ENCODE measurements at regions not wholly inside any gene's neighbourhood (a gene's known extent, or its start where the extent isn't known, plus 50 kb on each side); places are given as distances from the start of the nearest gene placed in this dataset.

DNA sequence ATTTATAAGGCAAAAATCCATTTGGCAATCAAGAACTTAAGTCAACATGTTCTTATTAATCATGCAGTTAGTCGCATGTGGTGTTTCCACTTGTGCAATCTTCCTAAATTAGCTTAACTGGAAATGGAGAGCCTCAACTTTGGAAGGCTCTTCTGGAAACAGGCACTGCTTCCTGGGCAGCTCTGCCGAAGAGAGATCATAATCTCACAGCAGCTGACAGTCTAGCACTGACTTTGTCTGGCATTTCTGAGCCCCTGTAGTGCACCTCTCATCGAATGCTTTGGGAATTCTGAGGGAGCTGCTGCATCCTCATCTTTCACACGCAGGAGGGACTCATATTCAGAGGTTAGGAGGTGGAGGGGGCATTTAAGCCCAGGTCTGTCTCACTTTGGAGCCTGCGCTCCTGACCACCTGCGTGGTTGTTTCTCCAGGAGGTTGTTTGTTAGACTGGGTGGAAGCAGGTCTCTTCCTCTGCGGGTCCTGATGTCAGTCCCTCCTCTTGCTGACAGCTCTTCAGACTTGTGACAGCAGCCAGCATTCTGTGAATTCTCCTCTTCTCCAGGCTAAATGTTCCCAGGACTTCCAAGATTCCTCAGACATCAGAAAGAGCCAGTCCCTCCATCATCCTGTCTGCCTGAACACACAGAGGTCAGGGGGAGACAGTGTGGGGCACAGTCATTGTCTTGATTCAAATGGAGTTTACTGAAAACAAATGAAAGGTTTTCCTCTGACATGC lies 100.4 kb upstream of the GJB6 start:
- TF ChIP-seq FOXM1 (IDR thresholded peaks at IDR 0.05; ENCODE audit: borderline replicate concordance), result no peak
- TF ChIP-seq LEF1 (IDR thresholded peaks at IDR 0.05; ENCODE audit: borderline replicate concordance), result no peak
- no peak for TF ChIP-seq BHLHE40 (IDR thresholded peaks at IDR 0.05; ENCODE audit: borderline replicate concordance)
- no peak for TF ChIP-seq ELF4 (IDR thresholded peaks at IDR 0.05)
- no peak for TF ChIP-seq TARDBP (IDR thresholded peaks at IDR 0.05)
- no peak for TF ChIP-seq FOXA1 (IDR thresholded peaks at IDR 0.05)
- no peak for TF ChIP-seq SP1 (IDR thresholded peaks at IDR 0.05)
- no peak for TF ChIP-seq FOXK2 (IDR thresholded peaks at IDR 0.05)
- TF ChIP-seq, protein P1, sequence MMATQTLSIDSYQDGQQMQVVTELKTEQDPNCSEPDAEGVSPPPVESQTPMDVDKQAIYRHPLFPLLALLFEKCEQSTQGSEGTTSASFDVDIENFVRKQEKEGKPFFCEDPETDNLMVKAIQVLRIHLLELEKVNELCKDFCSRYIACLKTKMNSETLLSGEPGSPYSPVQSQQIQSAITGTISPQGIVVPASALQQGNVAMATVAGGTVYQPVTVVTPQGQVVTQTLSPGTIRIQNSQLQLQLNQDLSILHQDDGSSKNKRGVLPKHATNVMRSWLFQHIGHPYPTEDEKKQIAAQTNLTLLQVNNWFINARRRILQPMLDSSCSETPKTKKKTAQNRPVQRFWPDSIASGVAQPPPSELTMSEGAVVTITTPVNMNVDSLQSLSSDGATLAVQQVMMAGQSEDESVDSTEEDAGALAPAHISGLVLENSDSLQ (IDR thresholded peaks at IDR 0.05), result no peak
- no peak for TF ChIP-seq HDGF (IDR thresholded peaks at IDR 0.05; ENCODE audit: borderline replicate concordance)
- TF ChIP-seq CTBP1 (IDR thresholded peaks at IDR 0.05; ENCODE audit: borderline replicate concordance), result no peak
- no peak for TF ChIP-seq ZNF384 (IDR thresholded peaks at IDR 0.05)
- no peak for TF ChIP-seq SUZ12 (IDR thresholded peaks at IDR 0.05)
- no peak for TF ChIP-seq ARNT (IDR thresholded peaks at IDR 0.05)
